ENCODE measurements at regions not wholly inside any gene's neighbourhood (a gene's known extent, or its start where the extent isn't known, plus 50 kb on each side); places are given as distances from the start of the nearest gene placed in this dataset.

DNA sequence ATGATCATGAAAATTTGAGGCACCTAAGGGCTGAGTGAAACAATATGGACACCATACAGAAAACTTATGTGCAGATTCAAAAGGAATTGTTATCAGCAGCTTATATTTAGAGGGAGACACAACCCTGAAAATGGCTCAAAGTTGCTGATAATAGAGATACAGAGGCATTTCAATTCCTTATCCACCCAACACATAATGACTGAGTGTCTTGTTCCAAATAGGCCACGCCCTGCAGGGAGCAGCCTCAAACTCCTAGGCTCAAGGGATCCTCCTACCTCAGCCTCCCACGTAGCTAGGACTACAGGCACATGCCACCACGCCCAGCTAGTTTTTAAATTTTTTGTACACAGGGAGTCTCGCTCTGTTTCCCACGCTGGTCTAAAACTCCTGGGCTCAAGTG lies 79.0 kb downstream of the LBH start:
- DNase-seq, result no peak

DNA sequence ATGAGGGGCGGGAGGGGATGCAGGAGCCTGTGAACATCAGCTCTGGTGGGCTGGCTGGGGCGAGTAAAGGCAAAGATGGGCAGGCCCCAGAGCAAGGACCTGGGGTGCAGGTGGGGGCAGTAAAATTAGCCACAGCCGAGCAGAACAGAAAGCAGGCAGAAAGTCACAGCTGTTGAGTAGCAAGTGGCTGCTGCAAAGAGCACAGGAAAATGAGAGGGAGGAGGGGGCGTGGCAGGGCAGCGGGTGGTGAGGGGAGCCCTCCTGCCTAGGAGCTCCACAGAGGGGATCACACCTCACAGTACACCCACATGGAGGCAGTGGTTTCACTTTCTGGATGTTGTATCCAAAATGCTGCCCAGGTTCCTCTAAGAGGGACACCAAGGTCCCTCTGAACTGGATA lies 79.6 kb downstream of the LBH start:
- no peak for DNase-seq

DNA sequence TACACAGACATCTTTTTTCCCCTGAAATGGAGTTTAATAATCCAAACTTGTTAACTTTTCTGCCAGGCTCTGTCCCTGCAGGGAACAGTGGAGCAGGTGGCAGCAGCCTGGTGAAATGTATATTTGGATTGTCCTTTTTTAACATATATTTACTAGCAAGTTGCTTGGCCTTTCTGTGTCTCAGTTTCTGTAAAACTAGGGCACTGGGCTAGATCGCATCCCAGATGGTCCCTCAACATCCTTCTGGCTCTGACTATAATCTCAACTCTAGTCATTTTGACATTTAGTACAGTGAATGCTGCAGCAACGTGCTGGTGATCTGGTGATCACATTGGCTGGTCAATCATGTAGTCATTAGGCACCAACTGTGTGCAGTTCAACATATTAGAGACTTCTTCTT lies 80.4 kb downstream of the LBH start:
- no peak for DNase-seq

- no peak for DNase-seq
Measured at GRCh38 chr2:30312916-30313315, 81.6 kb downstream of the LBH start.

- no peak for DNase-seq
Measured at GRCh38 chr2:30314981-30315380, 83.6 kb downstream of the LBH start.

DNA sequence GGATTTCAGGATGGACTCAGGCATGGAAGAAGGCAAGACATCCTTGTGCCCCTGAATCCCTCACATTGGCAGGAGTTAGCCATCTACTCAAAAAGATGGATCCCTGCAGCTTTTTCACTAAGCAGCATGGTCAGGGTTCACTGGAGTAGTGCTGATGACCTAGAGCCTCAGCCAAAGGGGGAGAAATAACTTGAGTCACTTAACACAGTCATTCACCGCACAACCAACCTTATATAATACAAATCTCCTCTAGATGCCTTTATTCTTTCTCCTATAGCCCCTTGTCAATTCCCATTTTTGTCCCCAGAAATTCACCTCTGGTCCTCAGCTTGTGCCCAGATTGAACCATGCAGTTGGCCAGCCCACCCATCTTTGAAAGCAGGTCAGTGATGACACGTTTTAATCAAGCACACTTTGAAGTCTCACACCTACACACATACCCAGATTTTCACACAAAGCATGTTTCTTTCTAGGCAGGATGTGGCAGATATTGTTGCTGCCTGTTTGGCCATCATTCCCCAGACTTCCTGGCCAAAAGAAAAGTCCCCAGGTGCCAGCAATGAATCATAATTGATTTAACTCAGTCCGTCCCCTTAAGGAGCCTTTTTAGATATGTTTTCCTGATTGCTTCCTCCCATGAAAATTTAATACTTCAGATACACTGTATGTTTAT lies 84.2 kb downstream of the LBH start:
- no peak for DNase-seq

- DNase-seq, result no peak
Measured at GRCh38 chr2:30316408-30316807, 85.1 kb downstream of the LBH start.

DNA sequence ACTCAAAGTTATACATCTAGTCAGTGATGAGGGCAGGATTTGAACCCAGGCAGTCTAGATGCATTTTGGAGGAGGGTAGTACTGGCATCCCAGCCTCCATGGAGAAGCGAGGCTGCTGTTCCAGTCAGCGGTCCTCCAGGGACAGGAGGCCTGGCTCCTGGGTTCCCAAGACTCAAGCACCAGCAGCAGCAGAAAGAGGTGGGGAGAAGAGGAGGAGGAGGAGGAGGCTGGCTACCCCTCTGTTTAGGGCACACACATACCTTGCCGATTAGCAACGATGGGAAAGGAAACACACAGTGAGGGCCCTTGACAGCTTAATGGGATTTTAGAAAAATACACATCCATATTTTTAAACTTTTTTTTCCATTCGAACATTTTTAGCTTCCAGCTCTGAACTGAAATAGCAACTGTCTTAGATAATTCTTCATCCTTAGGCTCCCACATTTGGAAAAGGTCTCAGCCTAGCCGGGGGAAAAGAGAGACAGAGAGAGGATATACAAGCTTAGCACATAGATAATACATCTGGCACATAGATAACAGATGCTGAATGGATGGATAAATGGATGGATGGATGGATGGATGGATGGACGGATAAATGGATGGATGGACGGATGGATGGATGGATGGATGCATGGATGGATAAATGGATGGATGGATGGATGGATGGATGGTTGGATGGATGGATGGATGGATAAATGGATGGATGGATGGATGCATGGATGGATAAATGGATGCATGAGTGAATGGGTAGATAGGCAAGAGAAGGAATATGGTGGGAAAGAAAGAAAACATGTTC lies 87.9 kb downstream of the LBH start:
- no peak for DNase-seq

DNA sequence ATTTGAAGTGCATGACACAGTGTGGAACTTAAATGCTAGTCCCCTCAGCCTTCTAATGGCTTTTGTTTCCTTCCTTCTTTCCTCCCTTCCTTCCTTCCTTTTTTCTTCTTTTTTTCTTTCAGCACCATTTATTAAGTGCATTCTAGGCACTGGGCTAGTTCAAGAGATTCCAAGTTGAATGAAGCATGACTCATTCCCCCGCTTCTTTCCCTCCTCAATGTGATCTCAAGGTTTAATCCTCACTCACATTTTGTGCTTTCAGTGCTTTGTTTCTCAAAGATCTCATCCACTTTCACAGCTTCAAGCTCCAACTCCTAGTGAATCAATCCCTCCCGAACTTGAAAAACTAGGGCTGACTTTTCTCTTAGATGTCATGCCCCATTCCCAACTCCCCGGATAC lies 90.1 kb downstream of the LBH start:
- DNase-seq, result no peak

GRCh38 chr2:30323499-30323898 lies 92.2 kb downstream of the LBH start:
- no peak for DNase-seq

- DNase-seq, result no peak
Measured at GRCh38 chr2:30324245-30324908, 93.0 kb downstream of the LBH start.

- no peak for DNase-seq
Measured at GRCh38 chr2:30325600-30326328, 94.4 kb downstream of the LBH start.

GRCh38 chr2:30326497-30326896 lies 95.2 kb downstream of the LBH start:
- no peak for DNase-seq

DNA sequence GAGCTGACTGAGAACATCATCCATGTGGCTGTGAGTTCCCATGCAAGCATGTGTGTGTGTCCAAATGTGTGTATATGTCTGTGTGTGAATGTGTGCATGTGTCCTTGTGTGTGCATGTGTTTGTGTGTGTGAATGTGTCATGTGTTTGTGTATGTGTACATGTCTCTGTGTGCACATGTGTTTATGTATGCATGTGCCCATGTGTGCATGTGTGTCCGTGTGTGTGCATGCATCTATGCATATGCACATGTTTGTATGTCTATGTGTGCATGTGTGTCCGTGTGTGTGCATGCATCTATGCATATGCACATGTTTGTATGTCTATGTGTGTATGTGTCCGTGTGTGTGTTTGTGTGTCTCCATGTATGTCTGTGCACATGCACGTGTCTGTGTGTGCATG lies 99.7 kb downstream of the LBH start:
- DNase-seq, result no peak

DNA sequence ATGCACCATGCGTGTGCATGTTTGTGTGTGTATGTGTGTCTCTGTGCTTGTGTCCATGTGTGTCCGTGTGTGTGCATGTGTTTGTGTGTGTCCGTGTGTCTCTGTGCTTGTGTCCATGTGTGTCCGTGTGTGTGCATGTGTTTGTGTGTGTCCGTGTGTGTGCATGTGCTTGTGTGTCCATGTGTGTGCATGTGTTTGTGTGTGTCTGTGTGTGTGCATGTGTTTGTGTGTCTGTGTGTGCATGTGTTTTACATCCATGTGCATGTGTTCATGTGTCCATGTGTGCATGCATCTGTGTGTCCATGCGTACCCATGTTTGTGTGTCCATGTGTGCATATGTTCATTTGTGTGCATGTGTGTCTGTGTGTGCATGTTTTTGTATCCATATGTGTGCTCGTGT lies 100.5 kb downstream of the LBH start:
- no peak for DNase-seq

DNA sequence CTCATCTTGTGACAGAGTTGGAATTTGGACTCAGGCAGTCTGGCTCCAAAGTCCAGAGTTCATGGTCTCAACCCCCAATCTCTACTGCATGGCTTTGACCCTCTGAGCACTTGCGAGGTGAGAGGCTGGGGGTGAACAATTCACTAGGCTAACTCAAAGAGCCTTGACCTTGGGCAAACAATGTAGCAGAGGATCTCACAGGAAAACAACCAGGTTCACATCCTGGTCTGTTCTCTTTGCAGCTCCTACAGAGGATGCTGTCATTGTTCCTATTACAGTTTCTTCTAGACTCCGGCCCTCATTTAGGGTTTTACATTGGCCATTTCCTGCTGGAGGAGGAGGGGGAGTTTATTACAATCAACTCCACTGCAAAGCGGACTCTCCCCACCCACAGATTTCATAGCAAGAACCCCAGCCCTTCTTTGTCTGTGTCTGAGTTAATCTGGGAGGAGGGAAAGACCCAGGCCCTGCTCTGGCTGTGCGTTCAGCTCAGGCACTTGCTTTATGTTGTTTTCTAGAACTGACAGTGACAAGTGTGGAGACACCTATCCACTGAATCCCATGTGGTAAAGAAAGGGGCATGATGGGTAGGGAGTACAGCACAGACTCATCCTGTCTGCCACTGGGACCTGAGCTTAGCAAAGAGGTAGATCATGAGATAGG lies 101.6 kb downstream of the LBH start:
- no peak for DNase-seq

GRCh38 chr2:30334762-30335363 lies 103.5 kb downstream of the LBH start:
- DNase-seq, result no peak

GRCh38 chr2:30336084-30336483 lies 104.8 kb downstream of the LBH start:
- no peak for DNase-seq

DNA sequence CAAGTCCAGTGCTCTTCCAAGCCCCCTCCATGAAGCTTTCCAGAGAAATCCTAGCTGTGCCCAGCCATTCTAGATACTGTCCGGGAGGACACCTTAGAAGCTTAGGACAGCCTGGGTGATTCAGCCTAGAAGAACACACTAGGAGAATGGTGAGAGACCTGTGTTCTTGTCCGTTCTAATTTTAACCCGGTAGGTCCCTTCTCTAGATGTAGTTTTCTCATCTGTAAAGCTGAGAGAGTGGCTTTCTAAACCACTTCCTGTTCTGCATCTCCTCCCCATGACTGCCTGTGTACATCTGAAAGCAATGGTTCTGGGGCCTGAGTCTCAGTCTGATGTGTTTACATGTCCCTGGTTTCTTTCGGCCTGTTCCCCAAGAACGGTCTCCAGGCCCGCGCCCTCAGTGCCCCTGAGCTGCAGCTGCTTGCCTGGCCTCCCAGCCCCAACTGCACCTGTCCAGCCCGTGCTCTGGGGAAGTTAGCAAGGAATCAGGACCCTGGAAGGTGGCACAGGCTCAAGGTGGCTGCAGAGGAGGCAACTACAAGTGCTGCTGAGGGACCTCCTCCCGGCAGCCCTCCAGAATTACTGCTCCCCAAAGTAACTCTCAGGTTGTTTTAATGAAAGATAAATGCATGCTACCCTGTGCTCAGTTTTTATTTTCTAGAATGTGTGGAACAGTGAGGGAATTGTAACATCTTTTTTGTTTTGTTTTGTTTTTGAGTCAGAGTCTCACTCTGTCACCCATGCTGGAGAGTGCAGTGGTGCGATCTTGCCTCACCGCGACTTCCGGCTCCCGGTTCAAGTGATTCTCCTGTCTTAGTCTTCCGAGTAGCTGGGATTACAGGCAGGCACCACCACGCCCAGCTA lies 105.9 kb downstream of the LBH start:
- DNase-seq, result no peak

DNA sequence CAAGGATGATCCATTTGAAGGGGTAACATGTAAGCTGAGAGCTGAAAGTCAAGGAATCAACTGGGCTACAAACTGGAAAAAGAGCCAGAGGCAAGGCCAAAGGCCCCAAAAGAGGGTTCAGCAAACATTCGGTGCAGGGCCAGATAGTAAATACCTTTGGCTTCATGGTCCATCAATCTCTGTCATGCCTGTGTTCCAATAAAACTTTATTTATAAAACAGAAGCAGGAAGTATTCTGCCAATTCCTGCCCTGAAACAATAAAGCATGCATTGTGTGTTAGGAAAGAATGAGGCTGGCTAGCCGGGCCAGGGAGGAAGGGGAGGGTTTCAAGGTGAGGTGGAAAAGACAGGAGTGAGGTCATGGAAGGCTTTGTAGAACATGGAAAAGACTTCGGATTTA lies 107.1 kb downstream of the LBH start:
- DNase-seq, result no peak

DNA sequence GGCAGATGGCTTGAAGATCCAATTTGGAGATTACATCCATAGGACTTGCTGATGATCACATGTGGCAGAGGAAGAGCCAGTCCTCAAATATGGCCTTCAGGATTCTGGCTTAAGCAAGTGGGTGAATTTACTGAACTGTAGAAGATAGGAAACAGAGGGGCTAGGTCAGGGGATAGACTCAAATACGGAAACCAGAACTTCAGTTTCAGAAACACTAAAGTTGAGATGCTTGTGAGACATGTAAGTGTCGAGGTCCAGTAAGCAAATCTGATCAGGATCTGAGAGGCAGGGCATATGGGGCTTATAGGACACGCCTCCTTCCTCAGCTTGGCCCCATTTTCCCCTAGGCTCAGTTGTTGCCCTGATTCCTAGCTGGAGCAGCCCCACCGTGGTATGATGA lies 107.7 kb downstream of the LBH start:
- no peak for DNase-seq

Data from NCI-H446 (cell line).